ENCODE measurements at regions not wholly inside any gene's neighbourhood (a gene's known extent, or its start where the extent isn't known, plus 50 kb on each side); places are given as distances from the start of the nearest gene placed in this dataset.

DNA sequence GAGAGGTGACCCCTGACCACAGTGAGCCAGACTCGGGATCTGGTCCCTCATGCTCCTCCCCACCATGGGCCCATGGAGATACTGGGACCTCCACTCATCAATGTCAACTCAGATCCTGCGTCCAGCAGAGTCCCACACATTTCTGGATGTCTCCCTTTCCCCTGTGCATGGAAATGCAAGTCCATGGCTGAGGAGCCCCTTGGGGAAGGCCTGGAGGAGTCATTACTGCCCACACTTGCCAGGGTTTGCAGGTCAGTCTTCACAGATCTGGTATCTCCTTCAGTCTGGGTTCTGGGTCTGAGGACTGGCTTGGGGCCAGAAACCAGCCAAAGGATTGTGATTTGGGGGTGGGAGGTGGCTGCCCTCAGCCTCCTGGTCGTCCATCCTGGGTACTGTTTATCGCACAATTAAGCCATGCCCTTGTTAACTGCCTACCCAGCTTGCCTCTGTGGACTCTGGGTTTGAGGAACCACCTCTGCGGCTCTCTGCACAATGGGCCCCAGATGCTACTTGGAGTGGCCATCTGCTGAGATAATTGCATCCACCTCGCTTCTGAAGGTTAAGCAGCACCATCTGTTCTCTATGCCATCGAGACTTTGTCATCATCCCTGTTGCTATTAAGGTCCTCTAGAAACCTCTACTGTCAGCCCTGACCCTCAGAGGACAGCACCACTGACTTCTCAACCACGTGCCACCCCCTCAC, 49.9 kb upstream of the KLF13 start:
- no peak overlapping the region for H3K4me3 ChIP-seq (ENCODE audit: control insufficient read depth, low read depth, low read length)
- DNase-seq (ENCODE audit: low read depth): no peak
- TF ChIP-seq, protein P1, sequence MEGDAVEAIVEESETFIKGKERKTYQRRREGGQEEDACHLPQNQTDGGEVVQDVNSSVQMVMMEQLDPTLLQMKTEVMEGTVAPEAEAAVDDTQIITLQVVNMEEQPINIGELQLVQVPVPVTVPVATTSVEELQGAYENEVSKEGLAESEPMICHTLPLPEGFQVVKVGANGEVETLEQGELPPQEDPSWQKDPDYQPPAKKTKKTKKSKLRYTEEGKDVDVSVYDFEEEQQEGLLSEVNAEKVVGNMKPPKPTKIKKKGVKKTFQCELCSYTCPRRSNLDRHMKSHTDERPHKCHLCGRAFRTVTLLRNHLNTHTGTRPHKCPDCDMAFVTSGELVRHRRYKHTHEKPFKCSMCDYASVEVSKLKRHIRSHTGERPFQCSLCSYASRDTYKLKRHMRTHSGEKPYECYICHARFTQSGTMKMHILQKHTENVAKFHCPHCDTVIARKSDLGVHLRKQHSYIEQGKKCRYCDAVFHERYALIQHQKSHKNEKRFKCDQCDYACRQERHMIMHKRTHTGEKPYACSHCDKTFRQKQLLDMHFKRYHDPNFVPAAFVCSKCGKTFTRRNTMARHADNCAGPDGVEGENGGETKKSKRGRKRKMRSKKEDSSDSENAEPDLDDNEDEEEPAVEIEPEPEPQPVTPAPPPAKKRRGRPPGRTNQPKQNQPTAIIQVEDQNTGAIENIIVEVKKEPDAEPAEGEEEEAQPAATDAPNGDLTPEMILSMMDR (conservative IDR thresholded peaks at IDR 0.05; ENCODE audit: control insufficient read depth, insufficient read depth, low read depth, low read length): no peak

Measured in fibroblast of mammary gland (primary cell).